Adrenal gland (tissue), 9 donors: ENCODE measurements at regions not wholly inside any gene's neighbourhood (a gene's known extent, or its start where the extent isn't known, plus 50 kb on each side); places are given as distances from the start of the nearest gene placed in this dataset.
A peak's percentile ranks its signal among the peaks of the same experiment; 100 is the strongest.

Experiments used
- DNase-seq, 7 donors: peaks; one replicate each; pipeline ENCODE4 v3.0.0-alpha.2; 2019 to 2020
- H3K27ac ChIP-seq, 5 donors: fragments of 200-600 bp; sonication (generic) in 4 of 5; 1 replicate in 3 of 5; 2 replicates in 2 of 5; pipeline versions ENCODE4 v1.5.1 to v1.8.0; 2016 to 2020; ENCODE audit warnings: mild to moderate bottlenecking in 1 of 5
- H3K27me3 ChIP-seq: fragments of 200-600 bp; 2 replicates; pipeline ENCODE4 v1.8.0; 2021
- H3K36me3 ChIP-seq, 2 donors: fragments of 200-600 bp; replicated peaks in 1 of 2; 1 replicate in 1 of 2; 2 replicates in 1 of 2; pipeline versions ENCODE4 v1.5.1 to v1.8.0; 2018 to 2022
- H3K4me1 ChIP-seq, 2 donors: fragments of 200-600 bp; replicated peaks in 1 of 2; 1 replicate in 1 of 2; 2 replicates in 1 of 2; pipeline versions ENCODE4 v1.5.1 to v1.8.0; 2018 to 2021
- H3K4me3 ChIP-seq, 4 donors: fragments of 200-600 bp; sonication (generic) in 3 of 4; one replicate each; pipeline ENCODE4 v1.5.1; 2016 to 2018
- H3K9me3 ChIP-seq, 3 donors: fragments of 200-600 bp; sonication (generic) in 1 of 3; replicated peaks in 1 of 3; 1 replicate in 2 of 3; 2 replicates in 1 of 3; pipeline versions ENCODE4 v1.5.1 to v1.8.0; 2016 to 2021
- POLR2A ChIP-seq, 2 donors: fragments of 450-650 bp; IDR thresholded peaks; one replicate each; pipeline ENCODE4 v1.6.1; 2017; ENCODE audit warnings: antibody characterized with exemption in 2 of 2, mild to moderate bottlenecking in 2 of 2, moderate library complexity in 1 of 2
- WGBS, 4 donors: extraction: QIAGEN DNeasy Blood & Tissue Kit in 2 of 4; methylation state at CpG; one replicate each; pipeline versions ENCODE4 v1.1.5 to v1.1.7; 2013 to 2017; 5-methylcytosine and 5-hydroxymethylcytosine counted together
- intact Hi-C, 2 donors: fragments of 100-400 bp; cut with DNase I; formaldehyde crosslinking; loops; one replicate each; pipeline versions ENCODE4 v1.14.1 to v1.15.0; 2022 to 2023
- TF ChIP-seq, protein P1 (sequence below), 6 experiments: fragments of 450-650 bp in 4 of 6; fragments of 200-600 bp in 2 of 6; sonication (generic) in 1 of 6; IDR thresholded peaks; 1 replicate in 5 of 6; 2 replicates in 1 of 6; pipeline versions ENCODE4 v1.5.1 to v1.8.0; 2016 to 2021; ENCODE audit warnings: antibody characterized with exemption in 6 of 6, mild to moderate bottlenecking in 2 of 6, moderate library complexity in 1 of 6
- donor health status: healthy with polysubstance abuse.
- donor health status: Bipolar disorder and iron deficiency.
- donor health status: DM: yes; HTN: yes; CAD: no.
- donor health status: DM: no; HTN: no; CAD: no.
- donor health status: DM: no; HTN: no; CAD: no.

DNA sequence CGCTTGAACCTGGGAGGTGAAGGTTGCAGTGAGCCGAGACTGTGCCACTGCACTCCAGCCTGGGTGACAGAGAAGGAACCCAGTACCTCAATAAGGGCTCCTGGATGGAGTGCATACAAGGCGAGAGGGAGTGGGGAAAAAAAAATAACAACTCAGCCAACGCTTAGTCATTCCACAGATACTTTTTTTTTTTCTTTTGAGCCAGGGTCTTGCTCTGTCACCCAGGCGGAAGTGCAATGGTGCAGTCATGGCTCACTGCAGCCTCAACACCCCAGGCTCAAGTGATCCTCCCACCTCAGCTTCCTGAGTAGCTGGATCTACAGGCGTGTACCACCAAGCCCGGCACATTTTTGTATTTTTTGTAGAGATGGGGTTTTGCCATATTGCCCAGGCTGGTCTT, 59.5 kb upstream of the GGTA1 start:
- H3K27ac ChIP-seq: peak overlapping the region in 4 of 5 donors; percentile 90 to 93 (median 92)
- no peak overlapping the region for H3K4me3 ChIP-seq
- intact Hi-C loops: loop anchor here in 1 of 2 donors (10.0 kb wide), 1 partner anchor 126 kb away; no protein-coding TSS in a partner anchor
- 53 to 84% (median 65%) methylated on average over 7 of the region's 7 CpGs for WGBS, 4 donors
- H3K36me3 ChIP-seq: no peaks in the 10 kb centered on the region
- peaks cover 33 to 34% of the 10 kb centered on the region in 2 donors for H3K4me1 ChIP-seq
- no peaks in the 10 kb centered on the region for H3K27me3 ChIP-seq
- peak in 3 of 7 donors; percentile 31 to 49 (median 43) for DNase-seq
- no peak for TF ChIP-seq POLR2A (IDR thresholded peaks at IDR 0.05)
- TF ChIP-seq, protein P1, sequence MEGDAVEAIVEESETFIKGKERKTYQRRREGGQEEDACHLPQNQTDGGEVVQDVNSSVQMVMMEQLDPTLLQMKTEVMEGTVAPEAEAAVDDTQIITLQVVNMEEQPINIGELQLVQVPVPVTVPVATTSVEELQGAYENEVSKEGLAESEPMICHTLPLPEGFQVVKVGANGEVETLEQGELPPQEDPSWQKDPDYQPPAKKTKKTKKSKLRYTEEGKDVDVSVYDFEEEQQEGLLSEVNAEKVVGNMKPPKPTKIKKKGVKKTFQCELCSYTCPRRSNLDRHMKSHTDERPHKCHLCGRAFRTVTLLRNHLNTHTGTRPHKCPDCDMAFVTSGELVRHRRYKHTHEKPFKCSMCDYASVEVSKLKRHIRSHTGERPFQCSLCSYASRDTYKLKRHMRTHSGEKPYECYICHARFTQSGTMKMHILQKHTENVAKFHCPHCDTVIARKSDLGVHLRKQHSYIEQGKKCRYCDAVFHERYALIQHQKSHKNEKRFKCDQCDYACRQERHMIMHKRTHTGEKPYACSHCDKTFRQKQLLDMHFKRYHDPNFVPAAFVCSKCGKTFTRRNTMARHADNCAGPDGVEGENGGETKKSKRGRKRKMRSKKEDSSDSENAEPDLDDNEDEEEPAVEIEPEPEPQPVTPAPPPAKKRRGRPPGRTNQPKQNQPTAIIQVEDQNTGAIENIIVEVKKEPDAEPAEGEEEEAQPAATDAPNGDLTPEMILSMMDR (IDR thresholded peaks at IDR 0.05): no peak
- H3K9me3 ChIP-seq: no peaks in the 10 kb centered on the region

DNA sequence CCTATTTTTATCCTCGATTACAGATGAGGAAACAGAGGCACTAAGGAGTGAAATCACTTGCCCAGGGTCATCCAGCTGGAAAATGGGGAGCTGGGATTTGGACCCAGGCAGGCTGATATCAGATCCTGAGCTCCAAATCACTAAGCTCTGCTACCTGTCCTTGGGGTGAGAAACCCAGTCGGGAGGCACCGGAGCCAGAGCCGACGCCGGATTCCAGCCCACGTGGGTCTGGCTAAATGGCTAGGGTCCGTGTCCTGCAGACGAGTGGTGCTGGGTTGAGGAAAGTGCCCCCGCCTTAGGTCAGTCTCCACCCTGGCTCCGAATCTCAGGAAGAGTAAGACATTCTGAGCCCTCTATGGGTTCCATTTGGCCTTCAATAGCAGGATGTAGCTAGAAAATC, 61.3 kb upstream of the GGTA1 start:
- Histone ChIP-seq H3K36me3 (no peaks in the 10 kb centered on the region), H3K27me3 (no peaks in the 10 kb centered on the region), H3K4me3 (no peak overlapping the region), H3K4me1 (peaks cover 33 to 34% of the 10 kb centered on the region in 2 donors), H3K27ac (no peak overlapping the region), H3K9me3 (no peaks in the 10 kb centered on the region)
- DNase-seq: no peak
- 62 to 89% (median 80%) methylated on average over 3 to 11 of the region's 11 CpGs for WGBS, 4 donors
- no peak for TF ChIP-seq POLR2A (IDR thresholded peaks at IDR 0.05)
- TF ChIP-seq, protein P1 (IDR thresholded peaks at IDR 0.05): no peak
- intact Hi-C loops: no loop called here

DNA sequence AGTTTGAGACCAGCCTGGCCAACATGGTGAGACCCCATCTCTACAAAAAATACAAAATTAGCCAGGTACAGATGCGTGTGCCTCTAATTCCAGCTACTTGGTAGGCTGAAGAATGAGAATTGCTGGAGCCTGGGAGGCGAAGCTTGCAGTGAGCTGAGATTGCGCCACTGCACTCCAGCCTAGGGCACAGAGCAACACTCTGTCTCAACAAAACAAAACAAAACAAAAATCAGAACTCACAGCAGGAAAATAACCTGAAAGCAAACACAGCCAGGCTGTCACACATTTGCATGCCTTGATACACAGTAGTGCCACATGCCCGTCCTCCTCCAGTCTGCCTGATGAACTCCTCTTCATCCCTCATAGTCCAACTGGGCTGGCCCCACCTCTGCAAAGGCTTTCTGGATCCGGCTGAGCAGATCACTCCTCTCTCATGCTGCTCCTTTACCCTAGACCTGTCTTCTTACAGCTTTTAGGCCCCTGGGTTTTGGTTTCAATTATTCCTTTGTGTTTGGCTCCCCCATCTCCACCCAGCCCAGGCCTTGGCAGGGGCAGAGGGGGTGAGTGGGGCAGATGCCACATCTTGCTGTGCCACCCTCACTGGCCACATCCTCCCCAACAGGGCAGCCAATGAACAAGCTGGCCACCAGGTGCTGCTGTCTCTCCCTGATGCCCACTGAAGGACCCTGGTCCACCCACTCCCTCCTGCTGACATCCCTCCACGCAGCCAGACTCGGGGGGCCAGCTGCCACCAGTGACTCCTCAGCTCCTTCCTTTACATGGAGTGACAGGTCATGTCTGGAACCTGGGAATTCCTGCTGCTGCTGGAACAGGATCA, 62.0 kb upstream of the GGTA1 start:
- TF ChIP-seq POLR2A (IDR thresholded peaks at IDR 0.05): no peak
- TF ChIP-seq, protein P1 (IDR thresholded peaks at IDR 0.05): no peak
- Histone ChIP-seq H3K9me3 (no peaks in the 10 kb centered on the region), H3K27ac (no peak overlapping the region), H3K4me3 (no peak overlapping the region), H3K4me1 (peaks cover 27 to 28% of the 10 kb centered on the region in 2 donors), H3K27me3 (no peaks in the 10 kb centered on the region), H3K36me3 (no peaks in the 10 kb centered on the region)
- DNase-seq: no peak
- intact Hi-C loops: no loop called here
- WGBS, 4 donors: 88 to 99% (median 92%) methylated on average over 5 to 7 of the region's 7 CpGs

GRCh38 chr9:121562301-121562700, 62.7 kb upstream of the GGTA1 start:
- Histone ChIP-seq H3K4me1 (peaks cover 20 to 25% of the 10 kb centered on the region in 2 donors), H3K27ac (no peak overlapping the region), H3K4me3 (no peak overlapping the region), H3K9me3 (no peaks in the 10 kb centered on the region), H3K36me3 (no peaks in the 10 kb centered on the region), H3K27me3 (no peaks in the 10 kb centered on the region)
- no peak for DNase-seq
- 72 to 93% (median 88%) methylated on average over 6 of the region's 6 CpGs for WGBS, 4 donors
- intact Hi-C loops: no loop called here
- TF ChIP-seq, protein P1 (IDR thresholded peaks at IDR 0.05): no peak
- TF ChIP-seq POLR2A (IDR thresholded peaks at IDR 0.05): no peak
